ENCODE measurements at regions not wholly inside any gene's neighbourhood (a gene's known extent, or its start where the extent isn't known, plus 50 kb on each side); places are given as distances from the start of the nearest gene placed in this dataset.

- intact Hi-C loops (cut with DNase I), result no loop called here
- no peaks in the 10 kb centered on the region for H3K4me1 ChIP-seq
- no peak overlapping the region for H3K4me3 ChIP-seq
- H3K36me3 ChIP-seq, result no peaks in the 10 kb centered on the region
- TF ChIP-seq CTCF (IDR thresholded peaks at IDR 0.05), result no peak
- H3K27ac ChIP-seq, result no peak overlapping the region
- peaks cover 0 to 7% of the 10 kb centered on the region in 2 donors for H3K9me3 ChIP-seq
- H3K27me3 ChIP-seq, result no peaks in the 10 kb centered on the region
- DNase-seq (ENCODE audit: low spot score in 2 of 2), result no peak
Observed at GRCh38 chr4:187436251-187436650, 559.3 kb upstream of the ZFP42 start.

- H3K27me3 ChIP-seq, result no peaks in the 10 kb centered on the region
- H3K4me1 ChIP-seq, result no peaks in the 10 kb centered on the region
- intact Hi-C loops (cut with DNase I), result no loop called here
- no peaks in the 10 kb centered on the region for H3K36me3 ChIP-seq
- no peak for DNase-seq (ENCODE audit: low spot score in 2 of 2)
- H3K9me3 ChIP-seq, result no peaks in the 10 kb centered on the region
- no peak for TF ChIP-seq CTCF (IDR thresholded peaks at IDR 0.05)
- H3K4me3 ChIP-seq, result no peak overlapping the region
- H3K27ac ChIP-seq, result no peak overlapping the region
Observed at GRCh38 chr4:187444061-187444460, 551.5 kb upstream of the ZFP42 start.

GRCh38 chr4:187449702-187450101 is 545.9 kb upstream of the ZFP42 start:
- no peaks in the 10 kb centered on the region for H3K9me3 ChIP-seq
- DNase-seq (ENCODE audit: low spot score in 2 of 2), result no peak

GRCh38 chr4:187451776-187452175 is 543.8 kb upstream of the ZFP42 start:
- Histone ChIP-seq H3K4me3 (no peak overlapping the region), H3K36me3 (no peaks in the 10 kb centered on the region), H3K4me1 (no peaks in the 10 kb centered on the region), H3K27ac (no peak overlapping the region), H3K9me3 (no peaks in the 10 kb centered on the region), H3K27me3 (no peaks in the 10 kb centered on the region)
- no peak for DNase-seq (ENCODE audit: low spot score in 2 of 2)
- intact Hi-C loops (cut with DNase I), result no loop called here
- no peak for TF ChIP-seq CTCF (IDR thresholded peaks at IDR 0.05)

More at GRCh38 chr4:187449702-187450101, 545.9 kb upstream of the ZFP42 start:
- Histone ChIP-seq H3K4me3 (no peak overlapping the region), H3K36me3 (no peaks in the 10 kb centered on the region), H3K27ac (no peak overlapping the region), H3K4me1 (no peaks in the 10 kb centered on the region), H3K27me3 (no peaks in the 10 kb centered on the region)
- no peak for TF ChIP-seq CTCF (IDR thresholded peaks at IDR 0.05)
- intact Hi-C loops (cut with DNase I), result no loop called here

GRCh38 chr4:187460016-187460415 is 535.6 kb upstream of the ZFP42 start:
- intact Hi-C loops (cut with DNase I), result no loop called here
- no peaks in the 10 kb centered on the region for H3K9me3 ChIP-seq
- H3K4me1 ChIP-seq, result peaks cover 0 to 2% of the 10 kb centered on the region in 2 donors
- TF ChIP-seq CTCF (IDR thresholded peaks at IDR 0.05), result no peak
- H3K36me3 ChIP-seq, result no peaks in the 10 kb centered on the region
- H3K27ac ChIP-seq, result no peak overlapping the region
- H3K4me3 ChIP-seq, result no peak overlapping the region
- no peaks in the 10 kb centered on the region for H3K27me3 ChIP-seq
- DNase-seq (ENCODE audit: low spot score in 2 of 2), result no peak

- Histone ChIP-seq H3K27ac (no peak overlapping the region), H3K4me1 (peaks cover 0 to 6% of the 10 kb centered on the region in 2 donors), H3K27me3 (no peaks in the 10 kb centered on the region), H3K4me3 (no peak overlapping the region), H3K9me3 (no peaks in the 10 kb centered on the region), H3K36me3 (no peaks in the 10 kb centered on the region)
- no peak for TF ChIP-seq CTCF (IDR thresholded peaks at IDR 0.05)
- intact Hi-C loops (cut with DNase I), result no loop called here
- DNase-seq (ENCODE audit: low spot score in 2 of 2), result no peak
Observed at GRCh38 chr4:187464573-187464972, 531.0 kb upstream of the ZFP42 start.

All from ascending aorta (tissue), 2 donors.